Fibroblast of villous mesenchyme (primary cell): ENCODE measurements at regions not wholly inside any gene's neighbourhood (a gene's known extent, or its start where the extent isn't known, plus 50 kb on each side); places are given as distances from the start of the nearest gene placed in this dataset.

ENCODE experiments used
- DNase-seq: peaks from one replicate; pipeline ENCODE4 v3.0.0-alpha.2; 2010; ENCODE audit warnings: low read depth
- H3K4me3 ChIP-seq: 2 replicates; pipeline ENCODE4 v1.5.1; 2011; ENCODE audit warnings: low read depth, mild to moderate bottlenecking, low read length
- CTCF ChIP-seq: IDR thresholded peaks from 2 replicates; pipeline ENCODE4 v1.5.1; 2012; ENCODE audit warnings: low read depth, mild to moderate bottlenecking, low read length; ENCODE audit not compliant: insufficient read depth

GRCh38 chr22:47602732-47603131 lies 840.3 kb downstream of the TBC1D22A start:
- no peak for TF ChIP-seq CTCF
- DNase-seq, result no peak
- no peak overlapping the region for H3K4me3 ChIP-seq

GRCh38 chr22:47601666-47602065 lies 839.2 kb downstream of the TBC1D22A start:
- H3K4me3 ChIP-seq, result no peak overlapping the region
- DNase-seq, result no peak
- no peak for TF ChIP-seq CTCF

- no peak for DNase-seq
- TF ChIP-seq CTCF, result no peak
- no peak overlapping the region for H3K4me3 ChIP-seq
Measured at GRCh38 chr22:47600791-47601625, 838.6 kb downstream of the TBC1D22A start.

- H3K4me3 ChIP-seq, result no peak overlapping the region
- no peak for TF ChIP-seq CTCF
- DNase-seq, result no peak
Measured at GRCh38 chr22:47600281-47600680, 837.8 kb downstream of the TBC1D22A start.

- TF ChIP-seq CTCF, result no peak
- H3K4me3 ChIP-seq, result no peak overlapping the region
- DNase-seq, result no peak
Measured at GRCh38 chr22:47599753-47600152, 837.3 kb downstream of the TBC1D22A start.

- no peak overlapping the region for H3K4me3 ChIP-seq
- no peak for DNase-seq
- no peak for TF ChIP-seq CTCF
Measured at GRCh38 chr22:47598864-47599263, 836.4 kb downstream of the TBC1D22A start.

GRCh38 chr22:47597041-47597440 lies 834.6 kb downstream of the TBC1D22A start:
- DNase-seq, result no peak
- no peak overlapping the region for H3K4me3 ChIP-seq
- TF ChIP-seq CTCF, result no peak
